WI38 (cell line): ENCODE measurements at regions not wholly inside any gene's neighbourhood (a gene's known extent, or its start where the extent isn't known, plus 50 kb on each side); places are given as distances from the start of the nearest gene placed in this dataset.

Experiments
- H3K4me3 ChIP-seq: 2 replicates; pipeline ENCODE4 v1.5.1; 2011; ENCODE audit warnings: low read depth, mild to moderate bottlenecking, control low read depth, low read length
- CTCF ChIP-seq: IDR thresholded peaks from 2 replicates; pipeline ENCODE4 v1.5.1; 2012; ENCODE audit warnings: low read depth, mild to moderate bottlenecking, control low read depth, low read length

GRCh38 chr18:64645753-64646152, 496.9 kb upstream of the LINC00305 start:
- no peak for TF ChIP-seq CTCF
- no peak overlapping the region for H3K4me3 ChIP-seq

GRCh38 chr18:64639536-64639935, 490.6 kb upstream of the LINC00305 start:
- no peak overlapping the region for H3K4me3 ChIP-seq
- no peak for TF ChIP-seq CTCF

DNA sequence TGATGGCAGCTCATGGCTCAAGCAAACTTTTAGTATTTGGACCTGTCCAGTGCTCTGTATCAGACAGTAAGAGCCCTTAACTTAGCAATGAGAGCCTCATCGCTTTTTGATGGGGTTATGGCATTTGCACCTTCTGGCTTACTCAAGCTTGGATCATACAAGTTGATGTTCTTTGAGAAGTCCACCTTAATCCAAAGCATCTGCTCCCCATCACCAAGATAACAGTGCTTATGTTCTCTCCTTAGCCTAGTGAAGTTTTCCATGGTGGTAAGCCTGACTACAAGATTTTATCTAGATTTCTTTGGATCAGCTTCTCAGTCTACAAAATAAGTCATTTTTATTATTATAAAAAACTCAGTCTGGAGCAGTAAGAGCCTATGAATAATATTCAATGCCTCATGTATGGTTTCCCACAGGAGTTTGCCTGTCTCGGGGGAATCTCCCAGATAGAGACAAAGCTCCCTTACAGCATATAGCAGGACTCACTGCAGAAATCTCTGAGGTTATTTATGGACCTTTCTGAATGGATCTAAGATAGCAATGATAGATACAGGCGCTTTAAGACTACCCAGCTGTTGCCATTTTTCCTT, 472.2 kb upstream of the LINC00305 start:
- no peak for TF ChIP-seq CTCF
- H3K4me3 ChIP-seq: no peak overlapping the region

DNA sequence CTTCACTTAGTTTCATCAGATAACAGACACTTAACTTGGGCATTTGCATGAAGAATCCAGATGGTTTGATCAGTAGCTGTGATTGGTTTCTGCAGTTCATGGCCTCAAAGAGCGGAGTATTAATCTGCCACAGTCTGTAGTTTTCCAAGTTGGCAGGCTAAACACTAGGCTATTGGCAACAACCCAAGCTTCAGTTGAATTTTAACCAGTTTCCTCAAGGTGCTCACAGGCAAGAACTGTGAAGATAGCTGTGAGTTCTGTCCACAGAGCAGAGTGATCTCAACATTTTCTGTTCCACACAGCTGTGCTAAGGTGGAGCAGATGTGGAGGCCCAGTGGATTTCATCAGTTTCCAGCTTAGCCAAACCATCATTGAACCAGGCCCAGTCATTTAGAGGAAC, 469.5 kb upstream of the LINC00305 start:
- no peak for TF ChIP-seq CTCF
- no peak overlapping the region for H3K4me3 ChIP-seq

DNA sequence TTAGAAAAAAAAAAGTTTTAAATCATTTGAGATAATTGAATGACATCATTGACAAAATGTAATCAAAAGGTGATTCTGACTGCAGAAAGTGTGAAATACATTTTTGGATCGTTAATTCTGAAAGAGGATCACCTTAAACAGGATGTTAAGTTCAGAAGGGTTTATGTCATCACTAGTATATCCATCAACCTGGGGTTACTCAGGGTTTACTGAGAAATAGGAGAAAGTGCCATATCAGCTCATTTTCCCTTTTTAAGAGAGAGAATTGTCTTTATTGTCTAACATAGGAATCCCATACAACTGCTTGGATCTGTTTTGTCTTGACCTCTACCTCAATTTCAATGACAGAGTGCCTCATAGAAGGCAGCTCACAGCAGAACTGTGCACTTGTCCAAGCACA, 466.1 kb upstream of the LINC00305 start:
- H3K4me3 ChIP-seq: no peak overlapping the region
- TF ChIP-seq CTCF: no peak

GRCh38 chr18:64614446-64614845, 465.6 kb upstream of the LINC00305 start:
- no peak overlapping the region for H3K4me3 ChIP-seq

DNA sequence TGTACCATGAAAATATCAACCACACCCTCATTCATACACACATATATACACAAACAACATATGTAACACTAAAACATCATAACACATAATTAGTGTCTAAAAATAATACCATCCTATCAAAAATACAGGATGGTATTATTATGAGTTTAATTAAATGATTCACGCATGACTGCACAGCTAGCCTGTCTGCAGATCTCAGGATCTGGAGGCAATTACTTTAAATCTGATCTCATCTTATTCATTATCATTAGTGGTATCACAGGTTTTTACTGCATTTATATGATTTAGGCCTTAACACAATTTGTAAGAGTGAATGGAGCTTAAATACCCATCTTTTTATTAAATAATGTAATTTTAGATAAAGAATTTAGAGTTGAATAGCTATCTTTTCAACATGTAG, 443.4 kb upstream of the LINC00305 start:
- no peak for TF ChIP-seq CTCF
- no peak overlapping the region for H3K4me3 ChIP-seq

More at GRCh38 chr18:64614446-64614845, 465.6 kb upstream of the LINC00305 start:
- no peak for TF ChIP-seq CTCF
